Muscle of leg (tissue), 3 donors: ENCODE measurements at regions not wholly inside any gene's neighbourhood (a gene's known extent, or its start where the extent isn't known, plus 50 kb on each side); places are given as distances from the start of the nearest gene placed in this dataset.

ENCODE experiments used
- DNase-seq: peaks from one replicate; pipeline ENCODE4 v3.0.0; 2013
- H3K27ac ChIP-seq: one replicate; pipeline ENCODE4 v1.5.1; 2013; ENCODE audit warnings: mild to moderate bottlenecking, low read length, control low read depth
- H3K27me3 ChIP-seq: one replicate; pipeline ENCODE4 v1.6.1; 2013; ENCODE audit warnings: low read length; ENCODE audit not compliant: control insufficient read depth, insufficient read depth
- H3K36me3 ChIP-seq: one replicate; pipeline ENCODE4 v1.6.1; 2013; ENCODE audit warnings: low read length; ENCODE audit not compliant: control insufficient read depth, insufficient read depth
- H3K4me1 ChIP-seq: one replicate; pipeline ENCODE4 v1.6.1; 2013; ENCODE audit warnings: low read length; ENCODE audit not compliant: control insufficient read depth, insufficient read depth
- H3K4me3 ChIP-seq: one replicate; pipeline ENCODE4 v1.5.1; 2013; ENCODE audit warnings: low read length, control low read depth
- H3K9me3 ChIP-seq: replicated peaks from 2 replicates; pipeline ENCODE4 v1.6.1; 2013; ENCODE audit warnings: low read depth, low read length; ENCODE audit not compliant: control insufficient read depth
- WGBS: methylation state at CpG from one replicate; pipeline ENCODE4 v1.1.5; 2013; ENCODE audit warnings: missing lambda C conversion rate; ENCODE audit not compliant: insufficient coverage; 5-methylcytosine and 5-hydroxymethylcytosine counted together

DNA sequence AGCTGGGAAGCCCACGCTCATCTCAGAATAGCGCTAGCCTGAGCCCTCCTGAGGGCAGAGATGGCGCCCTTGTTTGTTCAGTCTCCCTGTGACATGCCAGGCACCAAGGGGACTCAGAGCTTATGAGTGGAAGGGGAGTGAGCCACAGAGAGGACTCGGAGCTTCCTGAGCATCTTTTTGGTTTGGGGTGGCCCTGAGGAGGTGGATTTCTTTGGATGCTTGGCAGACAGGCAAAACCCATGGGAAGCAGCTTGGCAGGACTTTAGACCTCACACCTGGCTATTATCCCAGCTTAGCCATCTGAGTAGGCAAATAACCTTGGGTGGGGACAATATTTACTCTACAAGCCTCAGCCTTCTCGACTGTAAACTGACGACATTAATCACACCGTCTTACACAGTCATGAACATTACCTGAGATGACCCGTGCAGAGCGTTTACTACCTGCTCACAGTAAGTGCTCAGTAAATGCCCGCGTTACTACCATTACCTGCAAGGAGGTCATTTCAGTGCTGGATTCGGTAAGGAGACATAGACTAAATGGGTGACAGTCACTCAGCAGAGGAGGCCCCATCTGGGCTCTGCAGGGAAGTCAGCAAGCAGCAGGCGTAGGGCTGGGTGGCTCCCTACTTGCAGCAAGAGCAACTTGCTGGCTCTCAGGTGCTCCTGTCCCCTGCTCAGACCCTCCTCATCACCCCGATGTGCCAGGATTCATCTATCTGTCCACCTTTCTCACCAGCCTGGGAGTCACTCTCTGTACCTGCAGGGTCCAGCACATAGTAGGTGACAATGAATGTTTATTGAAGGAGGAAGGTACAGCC lies 54.9 kb downstream of the KLHDC7A start:
- Histone ChIP-seq H3K4me3 (no peak overlapping the region), H3K9me3 (no peaks in the 10 kb centered on the region), H3K27me3 (peaks cover 28% of the 10 kb centered on the region), H3K36me3 (no peaks in the 10 kb centered on the region), H3K27ac (no peak overlapping the region), H3K4me1 (no peaks in the 10 kb centered on the region)
- 81% methylated on average over 11 of the region's 14 CpGs for WGBS
- no peak for DNase-seq

DNA sequence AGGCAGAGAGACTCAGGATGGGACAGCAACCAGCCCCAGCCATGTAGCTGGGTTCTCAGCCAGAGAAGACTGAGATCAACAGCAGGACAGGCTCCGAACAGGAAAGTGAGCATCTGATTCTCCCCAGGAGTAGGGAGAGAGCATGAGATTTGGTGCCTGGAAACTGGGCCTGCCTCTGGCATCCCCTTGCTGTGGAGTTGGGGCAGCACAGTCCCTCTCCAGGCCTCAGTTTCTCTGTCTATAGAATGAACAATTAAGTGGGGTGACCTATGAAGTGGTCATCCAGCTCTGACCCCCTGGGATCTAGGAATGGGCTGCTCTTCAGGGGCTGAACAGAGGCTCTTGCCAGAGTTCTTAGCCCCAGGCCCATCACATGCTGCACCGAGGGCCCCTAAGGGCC lies 55.6 kb downstream of the KLHDC7A start:
- DNase-seq, result no peak
- WGBS, result 72% methylated on average over 2 of the region's 2 CpGs
- Histone ChIP-seq H3K4me1 (no peaks in the 10 kb centered on the region), H3K4me3 (no peak overlapping the region), H3K9me3 (no peaks in the 10 kb centered on the region), H3K36me3 (no peaks in the 10 kb centered on the region), H3K27ac (no peak overlapping the region), H3K27me3 (peaks cover 35% of the 10 kb centered on the region)

DNA sequence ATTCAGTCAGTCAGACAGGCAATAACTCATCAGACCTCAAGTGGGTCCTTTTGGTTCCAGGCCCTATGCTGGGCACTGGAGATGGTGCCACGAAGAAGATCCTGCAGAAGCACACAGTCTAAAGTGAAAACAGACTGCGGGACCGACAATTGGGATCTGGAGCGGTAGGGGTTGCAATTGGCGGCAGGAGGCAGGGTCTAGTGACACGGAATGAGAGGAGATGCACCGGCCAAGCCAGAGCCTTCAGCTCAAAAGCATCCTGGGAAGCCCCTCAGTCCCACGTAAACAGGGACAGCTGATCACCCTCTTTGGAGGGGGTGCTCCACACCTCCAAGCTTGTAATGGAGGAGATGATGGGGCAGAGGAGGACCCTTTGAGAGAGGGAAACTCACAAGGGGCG lies 56.2 kb downstream of the KLHDC7A start:
- WGBS, result 75% methylated on average over 7 of the region's 9 CpGs
- H3K9me3 ChIP-seq, result no peaks in the 10 kb centered on the region
- peaks cover 37% of the 10 kb centered on the region for H3K27me3 ChIP-seq
- no peaks in the 10 kb centered on the region for H3K4me1 ChIP-seq
- no peaks in the 10 kb centered on the region for H3K36me3 ChIP-seq
- DNase-seq, result no peak
- H3K4me3 ChIP-seq, result no peak overlapping the region
- H3K27ac ChIP-seq, result no peak overlapping the region

DNA sequence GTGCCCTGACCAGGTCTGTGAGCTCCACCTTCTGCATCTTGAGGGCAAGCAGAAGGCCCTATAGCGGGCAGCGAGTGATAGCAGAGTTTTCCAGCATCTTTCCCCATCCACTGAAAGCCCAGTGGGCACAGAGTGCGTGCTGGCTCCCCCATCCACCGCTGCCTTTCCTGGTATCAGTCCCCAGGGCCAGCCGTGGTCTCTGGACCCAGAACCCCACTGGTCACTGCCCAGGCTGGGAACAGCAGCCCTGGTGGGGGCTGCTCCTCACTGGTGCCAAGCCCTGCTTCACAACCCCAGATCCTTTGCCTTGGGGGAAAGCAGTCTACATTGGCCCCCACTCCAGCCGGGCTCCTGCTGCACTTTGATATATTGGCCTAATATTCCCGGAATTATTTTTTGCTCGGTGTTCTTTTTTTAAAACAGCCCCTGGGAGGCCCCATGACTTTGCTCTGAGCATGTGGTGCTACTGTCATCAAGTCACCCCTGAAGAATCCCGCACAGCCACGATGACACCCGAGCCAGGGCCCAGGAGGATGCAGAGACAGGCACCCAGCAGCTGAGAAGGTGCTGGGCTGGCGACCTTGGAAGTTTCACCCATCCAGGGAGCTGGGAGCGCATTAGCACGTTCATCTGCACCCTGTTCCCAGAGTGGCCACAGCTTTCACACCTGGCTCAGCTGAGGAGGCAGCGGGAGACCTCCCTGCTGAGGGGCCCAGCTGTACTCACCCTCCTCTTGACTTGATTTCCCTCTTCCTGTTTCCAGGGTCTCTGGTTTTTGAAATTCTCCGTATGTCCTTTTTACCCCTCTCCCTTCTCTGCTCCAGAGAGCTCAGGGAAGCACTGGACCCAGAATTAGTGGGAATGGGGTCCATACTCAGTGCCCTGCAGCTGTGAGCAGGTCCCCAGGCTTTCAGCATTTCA lies 56.9 kb downstream of the KLHDC7A start:
- no peak overlapping the region for H3K4me3 ChIP-seq
- DNase-seq, result no peak
- H3K36me3 ChIP-seq, result no peaks in the 10 kb centered on the region
- no peaks in the 10 kb centered on the region for H3K4me1 ChIP-seq
- peaks cover 35% of the 10 kb centered on the region for H3K27me3 ChIP-seq
- 66% methylated on average over 16 of the region's 16 CpGs for WGBS
- H3K27ac ChIP-seq, result no peak overlapping the region
- no peaks in the 10 kb centered on the region for H3K9me3 ChIP-seq

DNA sequence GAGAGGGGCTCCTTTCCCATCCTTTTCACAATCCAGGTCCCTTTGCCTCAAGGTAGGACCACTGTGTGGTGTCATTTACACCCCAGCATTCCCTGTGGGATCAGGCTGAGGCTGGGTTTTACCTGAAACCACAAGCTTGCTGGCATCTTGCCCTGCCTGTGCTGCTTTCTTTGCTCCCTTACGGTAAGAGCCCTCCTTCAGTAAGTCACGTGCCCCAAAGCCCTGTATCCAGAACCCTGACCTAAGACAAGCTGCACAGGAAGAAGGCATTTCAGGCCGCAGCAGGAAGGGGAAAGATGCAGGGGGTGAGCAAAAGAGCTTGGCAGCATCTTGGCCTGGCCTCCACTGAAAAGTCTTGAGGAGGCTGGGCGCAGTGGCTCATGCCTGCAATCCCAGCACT lies 58.4 kb downstream of the KLHDC7A start:
- 68% methylated on average over 4 of the region's 4 CpGs for WGBS
- H3K27me3 ChIP-seq, result peaks cover 43% of the 10 kb centered on the region
- no peaks in the 10 kb centered on the region for H3K4me1 ChIP-seq

DNA sequence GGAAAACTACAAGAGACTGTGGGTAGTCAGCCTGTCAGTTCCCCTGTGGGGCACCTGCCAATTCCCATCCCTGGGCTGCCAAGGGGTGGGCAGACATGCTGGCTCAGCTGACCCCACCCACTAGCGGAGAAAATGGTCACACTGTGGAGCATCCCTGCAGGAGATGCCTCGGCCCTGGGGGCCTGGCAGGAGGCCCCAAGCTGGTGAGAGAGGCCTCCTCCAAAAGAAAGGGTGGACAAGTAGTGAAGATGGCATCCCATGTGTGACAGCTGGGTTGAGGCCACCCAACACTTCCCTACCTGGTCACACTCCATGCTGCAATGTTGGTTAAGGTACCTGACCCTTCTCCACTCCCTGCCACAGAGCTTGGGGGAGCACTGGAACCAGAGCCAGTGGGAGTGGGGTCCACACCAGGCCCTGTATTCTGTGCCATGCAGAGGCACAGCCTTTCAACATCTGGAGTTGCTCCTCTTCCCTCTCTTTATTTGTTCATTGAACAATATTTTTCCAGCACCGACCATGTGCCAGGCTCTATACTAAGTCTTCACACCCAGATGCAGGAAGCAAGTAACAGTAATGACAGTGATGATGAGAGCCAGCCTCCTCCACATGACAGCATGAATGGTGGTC lies 59.5 kb downstream of the KLHDC7A start:
- H3K27me3 ChIP-seq, result peaks cover 47% of the 10 kb centered on the region
- 100% methylated on average over 1 of the region's 3 CpGs for WGBS
- DNase-seq, result no peak
- peaks cover 3% of the 10 kb centered on the region for H3K9me3 ChIP-seq
- H3K4me3 ChIP-seq, result no peak overlapping the region
- H3K27ac ChIP-seq, result no peak overlapping the region
- no peaks in the 10 kb centered on the region for H3K4me1 ChIP-seq
- no peaks in the 10 kb centered on the region for H3K36me3 ChIP-seq

More for the DNA sequence above, 58.4 kb downstream of the KLHDC7A start:
- H3K27ac ChIP-seq, result no peak overlapping the region
- H3K9me3 ChIP-seq, result peaks cover 3% of the 10 kb centered on the region
- no peaks in the 10 kb centered on the region for H3K36me3 ChIP-seq
- H3K4me3 ChIP-seq, result no peak overlapping the region
- DNase-seq, result no peak

DNA sequence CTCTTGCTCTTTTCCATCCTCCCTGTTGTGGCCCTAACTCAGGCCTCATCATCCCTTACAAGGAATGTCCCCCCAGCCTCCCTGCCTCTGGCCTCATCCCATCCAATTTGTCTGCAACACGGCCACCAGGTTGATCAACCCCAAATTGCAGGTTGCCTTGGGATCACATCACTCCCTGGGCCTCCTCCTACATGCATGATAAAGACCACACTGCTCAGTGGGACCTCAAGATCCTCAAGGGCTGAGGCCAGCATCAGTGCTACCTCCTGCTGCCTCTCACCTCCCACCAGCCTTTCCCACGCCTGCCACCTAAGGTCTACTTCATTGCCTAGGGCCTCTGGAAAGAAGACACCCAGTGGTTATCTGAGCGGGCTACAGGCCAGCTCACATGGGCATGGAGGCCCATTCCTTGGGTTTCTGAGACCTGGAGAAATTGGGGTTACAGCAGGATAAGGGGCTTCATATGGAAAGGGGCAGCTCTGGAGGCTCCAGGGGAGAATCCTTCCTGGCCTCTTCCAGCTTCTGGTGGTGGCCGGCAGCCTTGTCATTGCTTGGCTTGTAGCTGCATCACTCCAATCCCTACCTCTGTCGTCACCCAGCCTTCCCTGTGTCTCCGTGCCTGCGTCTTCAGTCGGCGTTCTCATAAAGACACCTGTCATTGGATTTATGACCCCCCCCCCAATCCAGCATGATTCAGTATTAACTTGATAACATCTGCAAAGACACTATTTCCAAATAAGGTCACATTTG lies 60.5 kb downstream of the KLHDC7A start:
- Histone ChIP-seq H3K27me3 (peaks cover 53% of the 10 kb centered on the region), H3K36me3 (no peaks in the 10 kb centered on the region), H3K4me1 (no peaks in the 10 kb centered on the region), H3K9me3 (peaks cover 3% of the 10 kb centered on the region), H3K27ac (no peak overlapping the region), H3K4me3 (no peak overlapping the region)
- 86% methylated on average over 7 of the region's 9 CpGs for WGBS
- DNase-seq, result no peak

DNA sequence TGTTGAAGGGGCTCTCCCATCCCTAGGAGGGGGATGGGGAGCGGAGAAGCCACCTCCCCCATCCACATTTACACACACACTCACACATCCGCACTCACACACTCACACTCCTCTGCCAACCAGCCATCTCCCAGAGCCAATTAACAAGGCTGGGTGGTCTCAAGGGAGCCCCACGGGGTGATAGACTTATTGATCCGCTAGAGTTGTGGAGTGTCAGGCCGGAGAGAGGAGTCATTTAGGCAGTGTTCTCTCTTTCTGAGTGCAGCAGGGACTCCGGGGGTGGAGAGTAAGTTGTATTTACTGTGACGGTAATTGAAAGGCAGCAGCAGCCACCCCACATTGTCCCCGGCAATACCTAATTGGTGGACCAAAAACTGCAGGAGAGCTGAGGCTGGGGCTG lies 61.6 kb downstream of the KLHDC7A start:
- no peak overlapping the region for H3K4me3 ChIP-seq
- DNase-seq, result no peak
- H3K4me1 ChIP-seq, result no peaks in the 10 kb centered on the region
- peaks cover 56% of the 10 kb centered on the region for H3K27me3 ChIP-seq
- H3K9me3 ChIP-seq, result peaks cover 3% of the 10 kb centered on the region
- WGBS, result 12% methylated on average over 6 of the region's 8 CpGs
- H3K36me3 ChIP-seq, result no peaks in the 10 kb centered on the region
- H3K27ac ChIP-seq, result no peak overlapping the region

DNA sequence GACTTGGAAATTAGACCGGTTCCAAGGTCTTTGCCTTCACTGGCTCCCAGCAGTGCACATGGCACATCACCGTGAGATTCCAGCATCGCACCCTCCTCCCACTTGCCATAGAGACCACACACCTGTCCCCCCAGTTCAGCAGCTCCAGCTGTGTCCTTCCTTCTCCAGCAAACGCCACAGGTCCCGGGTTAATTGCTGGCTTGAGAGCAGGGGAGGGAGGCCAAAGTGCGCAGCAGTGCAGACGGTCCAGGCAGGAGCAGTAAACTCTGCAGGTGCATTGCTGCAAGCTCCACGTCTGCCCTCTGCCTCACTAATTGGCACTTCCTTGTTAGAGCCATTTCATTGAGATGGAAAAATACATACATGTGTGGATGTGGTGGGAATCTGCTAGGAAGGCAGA lies 65.3 kb downstream of the KLHDC7A start:
- no peak for DNase-seq
- Histone ChIP-seq H3K27me3 (peaks cover 57% of the 10 kb centered on the region), H3K27ac (no peak overlapping the region)

More for the DNA sequence above, 65.3 kb downstream of the KLHDC7A start:
- no peaks in the 10 kb centered on the region for H3K36me3 ChIP-seq
- H3K4me3 ChIP-seq, result no peak overlapping the region
- peaks cover 23% of the 10 kb centered on the region for H3K4me1 ChIP-seq
- peaks cover 3% of the 10 kb centered on the region for H3K9me3 ChIP-seq
- WGBS, result 22% methylated on average over 2 of the region's 8 CpGs
